Choroid plexus epithelial cell (primary cell): ENCODE measurements at regions not wholly inside any gene's neighbourhood (a gene's known extent, or its start where the extent isn't known, plus 50 kb on each side); places are given as distances from the start of the nearest gene placed in this dataset.

ENCODE experiments used
- DNase-seq: peaks from one replicate; pipeline ENCODE4 v3.0.0-alpha.2; 2010; ENCODE audit warnings: low read depth
- H3K4me3 ChIP-seq: 2 replicates; pipeline ENCODE4 v1.5.1; 2011; ENCODE audit warnings: low read depth, mild to moderate bottlenecking, control low read depth, low read length, moderate library complexity
- CTCF ChIP-seq: conservative IDR thresholded peaks from 2 replicates; pipeline ENCODE4 v1.5.1; 2011; ENCODE audit warnings: low read depth, mild to moderate bottlenecking, control low read depth, inconsistent platforms, low read length, moderate library complexity

GRCh38 chr15:72916378-72916777 is 132.8 kb upstream of the ADPGK start:
- H3K4me3 ChIP-seq: no peak overlapping the region
- no peak for TF ChIP-seq CTCF
- DNase-seq: no peak

GRCh38 chr15:72915843-72916242 is 132.3 kb upstream of the ADPGK start:
- TF ChIP-seq CTCF: no peak
- no peak for DNase-seq
- no peak overlapping the region for H3K4me3 ChIP-seq

DNA sequence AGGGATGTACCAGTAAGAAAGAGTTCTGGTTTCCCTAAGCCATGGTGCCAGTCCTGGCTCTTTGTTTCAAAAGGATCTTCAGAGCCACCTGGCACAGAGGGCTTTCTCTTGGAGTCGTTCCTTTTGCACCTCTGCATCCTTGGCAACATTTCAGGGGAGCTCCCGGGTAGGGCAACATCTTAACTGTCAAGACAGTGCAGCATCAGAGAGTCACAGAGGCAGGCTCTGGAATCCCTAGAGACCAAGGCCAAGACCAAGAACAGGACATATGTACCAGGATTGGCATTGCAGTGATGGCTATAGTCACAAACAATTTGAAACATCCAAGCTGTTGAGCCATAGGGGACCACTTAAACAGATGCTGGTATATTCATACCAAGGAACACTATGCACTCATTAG is 129.4 kb upstream of the ADPGK start:
- no peak for DNase-seq
- no peak overlapping the region for H3K4me3 ChIP-seq
- TF ChIP-seq CTCF: no peak

- peak; percentile 24 for DNase-seq
- TF ChIP-seq CTCF: no peak
- H3K4me3 ChIP-seq: no peak overlapping the region
These were observed 128.6 kb upstream of the ADPGK start for GRCh38 chr15:72912121-72912520.

- DNase-seq: no peak
- no peak for TF ChIP-seq CTCF
- no peak overlapping the region for H3K4me3 ChIP-seq
These were observed 128.1 kb upstream of the ADPGK start for GRCh38 chr15:72911626-72912025.

- TF ChIP-seq CTCF: no peak
- H3K4me3 ChIP-seq: no peak overlapping the region
- DNase-seq: no peak
These were observed 125.2 kb upstream of the ADPGK start for GRCh38 chr15:72908713-72909112.

DNA sequence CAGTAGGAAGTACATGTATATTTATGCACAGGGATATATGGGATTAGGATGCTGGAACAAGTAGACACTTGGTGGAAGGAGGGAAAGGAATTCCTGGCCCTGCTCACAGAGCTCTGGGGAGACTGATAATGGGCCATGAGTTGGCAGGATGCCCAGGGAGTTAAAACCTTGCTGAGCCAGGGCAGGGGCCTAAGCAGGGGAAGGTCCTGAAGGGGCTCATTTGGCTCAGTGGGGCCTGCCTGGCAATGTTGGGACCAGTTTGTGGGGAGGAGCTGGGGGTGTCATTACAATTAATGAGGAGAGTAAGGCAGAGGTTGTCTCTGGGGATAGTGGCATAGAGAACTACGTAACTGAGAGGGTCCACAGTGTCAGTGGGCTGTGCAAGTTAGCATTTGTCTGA is 124.2 kb upstream of the ADPGK start:
- no peak overlapping the region for H3K4me3 ChIP-seq
- DNase-seq: peak; percentile 28
- TF ChIP-seq CTCF: no peak
